ENCODE measurements at regions not wholly inside any gene's neighbourhood (a gene's known extent, or its start where the extent isn't known, plus 50 kb on each side); places are given as distances from the start of the nearest gene placed in this dataset.

DNA sequence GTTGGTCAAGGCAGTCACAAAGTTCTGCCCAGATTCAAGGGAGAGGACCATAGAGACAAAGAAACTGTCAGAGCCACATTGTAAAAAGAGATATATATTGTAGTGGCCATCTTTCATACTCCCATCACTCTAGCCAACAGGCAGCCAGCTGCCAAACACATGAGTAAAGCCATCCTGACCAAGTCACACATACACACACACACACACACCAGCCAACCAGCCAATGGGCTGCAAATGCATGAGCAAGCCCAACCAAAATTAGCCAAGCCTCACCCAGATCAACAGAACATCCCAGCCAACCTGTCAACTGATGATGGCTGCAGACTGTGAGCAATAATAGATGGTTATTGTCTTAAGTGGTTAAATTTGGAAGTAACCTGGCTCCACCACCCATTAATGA is 120.7 kb downstream of the SEC16B start:
- TF ChIP-seq, protein P1, sequence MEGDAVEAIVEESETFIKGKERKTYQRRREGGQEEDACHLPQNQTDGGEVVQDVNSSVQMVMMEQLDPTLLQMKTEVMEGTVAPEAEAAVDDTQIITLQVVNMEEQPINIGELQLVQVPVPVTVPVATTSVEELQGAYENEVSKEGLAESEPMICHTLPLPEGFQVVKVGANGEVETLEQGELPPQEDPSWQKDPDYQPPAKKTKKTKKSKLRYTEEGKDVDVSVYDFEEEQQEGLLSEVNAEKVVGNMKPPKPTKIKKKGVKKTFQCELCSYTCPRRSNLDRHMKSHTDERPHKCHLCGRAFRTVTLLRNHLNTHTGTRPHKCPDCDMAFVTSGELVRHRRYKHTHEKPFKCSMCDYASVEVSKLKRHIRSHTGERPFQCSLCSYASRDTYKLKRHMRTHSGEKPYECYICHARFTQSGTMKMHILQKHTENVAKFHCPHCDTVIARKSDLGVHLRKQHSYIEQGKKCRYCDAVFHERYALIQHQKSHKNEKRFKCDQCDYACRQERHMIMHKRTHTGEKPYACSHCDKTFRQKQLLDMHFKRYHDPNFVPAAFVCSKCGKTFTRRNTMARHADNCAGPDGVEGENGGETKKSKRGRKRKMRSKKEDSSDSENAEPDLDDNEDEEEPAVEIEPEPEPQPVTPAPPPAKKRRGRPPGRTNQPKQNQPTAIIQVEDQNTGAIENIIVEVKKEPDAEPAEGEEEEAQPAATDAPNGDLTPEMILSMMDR (IDR thresholded peaks at IDR 0.05; ENCODE audit: insufficient read depth, low read length, poor library complexity, severe bottlenecking) = no peak
- TF ChIP-seq EZH2phosphoT487 (conservative IDR thresholded peaks at IDR 0.05; ENCODE audit: low read length) = no peak

All from SU-DHL-6 (cell line).